IPS DF 4.7 (cell line): ENCODE measurements at regions not wholly inside any gene's neighbourhood (a gene's known extent, or its start where the extent isn't known, plus 50 kb on each side); places are given as distances from the start of the nearest gene placed in this dataset.
"Not testable (repeated sequence)": the region's sequence is repeated elsewhere in the genome, so short reads cannot be mapped to it uniquely, and the experiment has no call there.

Source experiments
- DNase-seq: peaks from one replicate; pipeline ENCODE4 v3.0.0-alpha.2; 2013; ENCODE audit warnings: low spot score; ENCODE audit errors: extremely low read depth

- no peak for DNase-seq
These were observed 132.3 kb downstream of the RTP5 start for GRCh38 chr2:242001853-242002252.

DNA sequence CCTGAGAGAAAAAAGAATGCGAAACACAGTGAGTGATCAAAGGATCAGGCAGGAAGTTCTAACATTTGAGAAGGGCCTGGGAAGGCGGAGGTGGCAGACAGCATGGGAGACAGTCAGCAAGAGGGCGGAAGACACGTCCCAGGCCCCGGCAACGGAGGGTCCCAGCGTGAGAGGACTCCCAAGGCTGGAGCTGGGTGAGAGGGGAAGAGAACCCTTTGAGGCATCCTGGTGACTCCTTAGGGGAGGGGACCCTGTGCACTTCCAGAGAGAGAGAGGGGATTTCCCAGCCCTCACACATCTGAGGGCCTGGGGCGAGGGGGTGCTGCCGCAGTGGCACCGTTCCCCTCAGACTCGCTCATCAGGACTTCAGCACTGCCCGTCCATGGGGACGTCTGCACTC, 133.4 kb downstream of the RTP5 start:
- DNase-seq: no peak

- DNase-seq: no peak
These were observed 134.8 kb downstream of the RTP5 start for GRCh38 chr2:242004223-242004901.

GRCh38 chr2:242004902-242005230, 135.3 kb downstream of the RTP5 start:
- no peak for DNase-seq

- DNase-seq: not testable (repeated sequence)
These were observed 136.6 kb downstream of the RTP5 start for GRCh38 chr2:242006091-242006634.

DNA sequence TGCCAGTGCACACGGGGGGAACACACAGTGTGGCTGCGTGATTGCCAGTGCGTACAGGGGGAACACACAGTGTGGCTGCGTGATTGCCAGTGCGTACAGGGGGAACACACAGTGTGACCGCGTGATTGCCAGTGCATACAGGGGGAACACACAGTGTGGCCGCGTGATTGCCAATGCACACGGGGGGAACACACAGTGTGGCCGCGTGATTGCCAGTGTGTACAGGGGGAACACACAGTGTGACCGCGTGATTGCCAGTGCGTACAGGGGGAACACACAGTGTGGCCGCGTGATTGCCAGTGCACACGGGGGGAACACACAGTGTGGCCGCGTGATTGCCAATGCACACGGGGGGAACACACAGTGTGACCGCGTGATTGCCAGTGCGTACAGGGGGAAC, 139.4 kb downstream of the RTP5 start:
- DNase-seq: not testable (repeated sequence)

- not testable (repeated sequence) for DNase-seq
These were observed 140.3 kb downstream of the RTP5 start for GRCh38 chr2:242009846-242010245.

- not testable (repeated sequence) for DNase-seq
These were observed 141.0 kb downstream of the RTP5 start for GRCh38 chr2:242010252-242011166.

DNA sequence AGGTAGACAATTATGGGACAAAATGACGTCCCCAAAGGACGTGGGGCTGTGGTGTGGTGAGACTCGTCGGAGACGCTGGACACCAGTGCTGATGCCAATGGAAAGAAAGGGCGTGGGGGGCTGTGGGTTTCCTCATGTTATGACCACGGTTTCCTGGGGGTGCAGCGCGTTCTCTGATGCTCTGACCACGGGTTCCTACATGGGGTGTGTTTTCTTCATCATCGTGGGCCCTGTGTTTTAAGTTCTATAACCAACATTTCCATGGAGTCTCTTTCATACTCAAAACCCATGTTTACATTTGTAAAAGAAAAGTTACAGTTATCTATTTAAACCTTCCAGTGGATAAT, 141.6 kb downstream of the RTP5 start:
- no peak for DNase-seq

DNA sequence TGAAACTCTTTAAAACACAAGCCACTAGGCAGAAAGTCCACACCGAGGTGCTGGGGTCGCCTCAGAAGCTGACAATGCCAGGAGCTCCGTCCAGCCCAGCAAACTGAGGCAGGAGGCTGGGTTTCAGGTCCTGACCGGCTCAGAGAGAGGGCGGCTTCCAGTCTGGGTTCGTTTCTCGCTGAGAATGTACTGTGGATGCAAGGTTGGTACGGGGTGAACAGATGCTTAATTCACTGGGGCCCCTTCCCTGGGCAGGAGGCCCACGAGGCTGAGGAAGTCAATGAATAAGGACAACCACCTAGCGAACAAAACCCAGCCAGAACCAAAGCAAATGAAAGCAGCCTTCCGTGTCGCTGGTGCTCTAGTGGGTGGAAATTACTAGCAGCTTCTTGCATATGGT, 142.0 kb downstream of the RTP5 start:
- DNase-seq: no peak

DNA sequence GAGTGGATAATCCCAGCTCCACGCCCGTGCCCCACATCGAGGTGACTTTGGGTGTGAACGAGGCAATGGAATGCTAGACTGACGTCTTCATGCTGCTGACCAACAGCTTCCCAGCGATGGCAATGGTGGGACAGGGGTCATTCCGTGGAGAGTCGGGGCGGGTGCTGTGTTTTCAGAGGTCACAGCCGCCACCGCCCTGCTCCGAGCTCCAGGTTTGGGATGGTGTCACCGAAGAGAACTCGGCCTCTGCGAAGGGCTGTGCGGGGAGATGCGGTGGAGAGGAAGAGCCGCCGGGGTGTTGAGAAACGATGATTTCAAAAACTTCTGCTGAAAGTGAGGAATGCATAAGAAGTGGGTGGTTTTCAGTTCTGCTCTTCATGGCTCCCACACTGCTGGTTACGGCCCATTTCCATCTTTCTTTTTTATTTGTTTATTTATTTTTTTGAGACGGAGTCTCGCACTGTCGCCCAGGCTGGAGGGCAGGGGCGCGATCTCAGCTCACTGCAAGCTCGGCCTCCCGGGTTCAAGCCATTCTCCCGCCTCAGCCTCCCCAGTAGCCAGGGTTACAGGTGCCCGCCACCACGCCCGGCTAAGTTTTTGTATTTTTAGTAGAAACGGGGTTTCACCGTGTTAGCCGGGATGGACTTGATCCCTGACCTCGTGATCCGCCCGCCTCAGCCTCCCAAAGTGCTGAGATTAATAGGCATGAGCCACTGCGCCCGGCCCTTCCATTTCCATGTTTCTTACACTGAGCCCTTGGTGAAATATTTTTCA, 142.6 kb downstream of the RTP5 start:
- DNase-seq: no peak

DNA sequence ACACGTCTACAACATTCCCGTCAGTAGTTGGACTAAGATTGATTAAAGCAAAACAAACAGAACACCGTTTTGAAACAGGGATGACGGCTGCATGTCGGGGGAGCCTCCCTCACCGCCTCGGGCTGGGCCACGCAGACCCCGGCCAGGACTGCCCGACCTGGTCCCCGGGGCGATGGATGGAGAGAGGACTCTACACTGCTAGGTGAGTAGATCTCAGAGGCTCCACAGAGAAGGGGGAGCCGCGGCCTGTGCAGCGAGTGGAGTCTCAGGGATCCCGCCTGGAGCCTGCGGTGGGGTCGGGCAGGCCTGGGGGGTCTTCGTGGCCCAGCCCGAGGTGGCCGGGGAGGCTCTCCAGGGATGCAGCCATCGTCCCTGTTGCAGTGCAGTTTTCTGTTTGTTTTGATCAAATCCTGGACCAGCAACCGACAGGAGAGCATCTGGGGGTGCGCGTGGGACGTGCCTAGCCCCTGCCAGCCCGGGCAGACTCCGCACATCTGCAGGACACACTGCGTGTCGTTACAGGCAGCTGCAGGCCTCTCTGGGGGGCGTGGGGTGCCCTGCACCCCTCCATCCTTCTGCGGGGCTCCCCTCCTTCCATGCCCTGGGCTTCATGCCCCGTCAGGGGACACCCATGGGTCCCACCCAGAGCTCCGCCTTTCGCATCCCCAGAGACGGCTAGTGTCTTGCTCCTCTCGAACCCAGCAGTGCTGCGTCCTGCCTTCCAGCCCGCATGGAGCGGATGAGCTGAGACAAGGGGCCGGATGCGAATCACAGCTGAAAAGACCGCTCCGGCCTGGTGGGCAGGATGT, 143.6 kb downstream of the RTP5 start:
- DNase-seq: no peak

- no peak for DNase-seq
These were observed 144.2 kb downstream of the RTP5 start for GRCh38 chr2:242013771-242014170.

GRCh38 chr2:242015108-242016065, 145.9 kb downstream of the RTP5 start:
- no peak for DNase-seq

- no peak for DNase-seq
These were observed 147.6 kb downstream of the RTP5 start for GRCh38 chr2:242017086-242017485.

GRCh38 chr2:242018416-242018815, 148.9 kb downstream of the RTP5 start:
- DNase-seq: not testable (repeated sequence)

DNA sequence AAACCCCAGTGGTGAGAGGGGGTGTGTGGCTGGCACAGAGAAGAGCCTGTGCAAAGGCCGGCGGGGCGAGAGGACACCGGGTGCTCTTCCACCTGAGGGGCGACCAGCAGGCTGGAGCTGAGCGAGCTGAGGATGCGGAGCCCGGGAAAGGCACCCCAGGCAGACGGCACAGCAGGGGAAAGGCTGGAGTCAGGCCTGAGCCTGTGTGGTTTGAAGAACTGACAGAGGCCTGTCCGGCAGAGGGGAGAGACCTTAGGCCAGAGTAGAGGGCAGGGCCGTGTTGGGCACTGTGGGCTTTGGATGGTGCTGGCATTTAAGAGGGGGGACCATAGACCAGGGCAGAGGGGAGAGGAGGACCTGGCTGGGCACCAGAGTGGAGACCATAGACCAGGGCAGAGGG, 149.8 kb downstream of the RTP5 start:
- DNase-seq: no peak

- no peak for DNase-seq
These were observed 150.9 kb downstream of the RTP5 start for GRCh38 chr2:242020196-242021004.
